ENCODE measurements at regions not wholly inside any gene's neighbourhood (a gene's known extent, or its start where the extent isn't known, plus 50 kb on each side); places are given as distances from the start of the nearest gene placed in this dataset.
A peak's percentile ranks its signal among the peaks of the same experiment; 100 is the strongest.

- peak; percentile 4 for DNase-seq (ENCODE audit: extremely low spot score)
- Histone ChIP-seq H3K9me3 (no peaks in the 10 kb centered on the region), H3K27me3 (no peaks in the 10 kb centered on the region), H3K4me3 (no peak overlapping the region), H3K36me3 (no peaks in the 10 kb centered on the region), H3K4me1 (peaks cover 9 to 64% (median 58%) of the 10 kb centered on the region in 4 donors), H3K27ac (replicated peaks in 1 of 4) (peak overlapping the region in 3 of 4 donors; percentile 45 to 75 (median 72))
- intact Hi-C loops (cut with DNase I), result loop anchor here (10.0 kb wide), 1 partner anchor 139 kb away; the partner anchor contains the start of gene SOX4
- WGBS, result 45% methylated on average over 1 of the region's 1 CpG
- TF ChIP-seq EP300 (IDR thresholded peaks at IDR 0.05) (no peak), POLR2AphosphoS5 (IDR thresholded peaks at IDR 0.05) (no peak), CTCF (IDR thresholded peaks at IDR 0.05) (no peak), POLR2A (IDR thresholded peaks at IDR 0.05; ENCODE audit: low read depth) (no peak)
Observed at GRCh38 chr6:21733311-21733710, 139.8 kb downstream of the SOX4 start.

GRCh38 chr6:21734204-21734603, 140.7 kb downstream of the SOX4 start:
- H3K27me3 ChIP-seq, result no peaks in the 10 kb centered on the region
- H3K27ac ChIP-seq (replicated peaks in 1 of 4), result peak overlapping the region in 2 of 4 donors; percentile 72 to 75
- H3K4me3 ChIP-seq, result no peak overlapping the region
- intact Hi-C loops (cut with DNase I), result loop anchor here (10.0 kb wide), 1 partner anchor 139 kb away; the partner anchor contains the start of gene SOX4
- H3K36me3 ChIP-seq, result no peaks in the 10 kb centered on the region
- DNase-seq (ENCODE audit: extremely low spot score), result peak; percentile 14
- H3K9me3 ChIP-seq, result no peaks in the 10 kb centered on the region
- peaks cover 9 to 70% (median 65%) of the 10 kb centered on the region in 4 donors for H3K4me1 ChIP-seq
- TF ChIP-seq CTCF (IDR thresholded peaks at IDR 0.05), result no peak
- no peak for TF ChIP-seq POLR2A (IDR thresholded peaks at IDR 0.05; ENCODE audit: low read depth)
- no peak for TF ChIP-seq EP300 (IDR thresholded peaks at IDR 0.05)
- no peak for TF ChIP-seq POLR2AphosphoS5 (IDR thresholded peaks at IDR 0.05)
- WGBS, result 70% methylated on average over 3 of the region's 3 CpGs

GRCh38 chr6:21738180-21739094, 144.9 kb downstream of the SOX4 start:
- intact Hi-C loops (cut with DNase I), result loop anchor here (5.0 to 10.0 kb wide), 2 partner anchors 56 to 144 kb away; partner anchors contain the start of gene SOX4
- no peaks in the 10 kb centered on the region for H3K36me3 ChIP-seq
- H3K27ac ChIP-seq (replicated peaks in 1 of 4), result no peak overlapping the region
- H3K4me1 ChIP-seq, result peaks cover 5 to 81% (median 72%) of the 10 kb centered on the region in 4 donors
- TF ChIP-seq EP300 (IDR thresholded peaks at IDR 0.05), result no peak
- no peak for TF ChIP-seq POLR2AphosphoS5 (IDR thresholded peaks at IDR 0.05)
- TF ChIP-seq CTCF (IDR thresholded peaks at IDR 0.05), result no peak
- TF ChIP-seq POLR2A (IDR thresholded peaks at IDR 0.05; ENCODE audit: low read depth), result no peak
- 88% methylated on average over 5 of the region's 5 CpGs for WGBS
- H3K4me3 ChIP-seq, result no peak overlapping the region
- DNase-seq (ENCODE audit: extremely low spot score), result peak; percentile 62
- no peaks in the 10 kb centered on the region for H3K9me3 ChIP-seq
- H3K27me3 ChIP-seq, result no peaks in the 10 kb centered on the region

GRCh38 chr6:21739241-21739640, 145.7 kb downstream of the SOX4 start:
- Histone ChIP-seq H3K27me3 (no peaks in the 10 kb centered on the region), H3K36me3 (no peaks in the 10 kb centered on the region), H3K27ac (replicated peaks in 1 of 4) (no peak overlapping the region), H3K4me1 (peaks cover 5 to 82% (median 66%) of the 10 kb centered on the region in 4 donors), H3K4me3 (no peak overlapping the region), H3K9me3 (no peaks in the 10 kb centered on the region)
- intact Hi-C loops (cut with DNase I), result loop anchor here (5.0 to 10.0 kb wide), 2 partner anchors 57 to 144 kb away; partner anchors contain the start of gene SOX4
- 92% methylated on average over 2 of the region's 2 CpGs for WGBS
- DNase-seq (ENCODE audit: extremely low spot score), result peak; percentile 42
- no peak for TF ChIP-seq EP300 (IDR thresholded peaks at IDR 0.05)
- no peak for TF ChIP-seq POLR2A (IDR thresholded peaks at IDR 0.05; ENCODE audit: low read depth)
- TF ChIP-seq CTCF (IDR thresholded peaks at IDR 0.05), result no peak
- TF ChIP-seq POLR2AphosphoS5 (IDR thresholded peaks at IDR 0.05), result no peak

Measured in esophagus muscularis mucosa (tissue), 4 donors.